Body of pancreas (tissue), 4 donors: ENCODE measurements at regions not wholly inside any gene's neighbourhood (a gene's known extent, or its start where the extent isn't known, plus 50 kb on each side); places are given as distances from the start of the nearest gene placed in this dataset.
A peak's percentile ranks its signal among the peaks of the same experiment; 100 is the strongest.

ENCODE experiments used
- CTCF ChIP-seq, 7 experiments: fragments of 450-650 bp in 4 of 7; fragments of 200-600 bp in 3 of 7; sonication (generic) in 3 of 7; IDR thresholded peaks; one replicate each; pipeline ENCODE4 v1.5.1; 2016 to 2019; ENCODE audit warnings: antibody characterized with exemption in 7 of 7
- POLR2A ChIP-seq, 3 donors: fragments of 450-650 bp; IDR thresholded peaks; one replicate each; pipeline ENCODE4 v1.6.1; 2016; ENCODE audit warnings: antibody characterized with exemption in 3 of 3, mild to moderate bottlenecking in 2 of 3

- TF ChIP-seq CTCF (IDR thresholded peaks at IDR 0.05): peak in 6 of 7 experiments; percentile 49 to 61 (median 54)
- no peak for TF ChIP-seq POLR2A (IDR thresholded peaks at IDR 0.05)
These were observed 2005.9 kb upstream of the CELF4 start for GRCh38 chr18:39571511-39571910.
